Lung (tissue), 11 donors: ENCODE measurements at regions not wholly inside any gene's neighbourhood (a gene's known extent, or its start where the extent isn't known, plus 50 kb on each side); places are given as distances from the start of the nearest gene placed in this dataset.

Experiments
- ATAC-seq: fragments of 200-7000 bp; cut with Tn5 transposase; one replicate; pipeline ENCODE4 v1.9.1; 2020; ENCODE audit warnings: moderate number of reproducible peaks; ENCODE audit not compliant: insufficient read depth, low FRiP score
- DNase-seq, 3 donors: peaks; one replicate each; pipeline ENCODE4 v3.0.0-alpha.2; 2013 to 2017
- H3K27ac ChIP-seq, 2 donors: one replicate each; pipeline ENCODE4 v1.5.1; 2013; ENCODE audit warnings: mild to moderate bottlenecking in 2 of 2, moderate library complexity in 2 of 2, control low read depth in 1 of 2, inconsistent platforms in 1 of 2, low read depth in 1 of 2, low read length in 1 of 2
- H3K27me3 ChIP-seq, 3 donors: one replicate each; pipeline ENCODE4 v1.5.1; 2013; ENCODE audit warnings: low read length in 2 of 3; ENCODE audit not compliant: control insufficient read depth in 3 of 3, insufficient read depth in 3 of 3
- H3K36me3 ChIP-seq, 4 donors: one replicate each; pipeline ENCODE4 v1.5.1; 2013; ENCODE audit warnings: low read length in 4 of 4, mild to moderate bottlenecking in 1 of 4, moderate library complexity in 1 of 4; ENCODE audit not compliant: control insufficient read depth in 4 of 4, insufficient read depth in 4 of 4
- H3K4me1 ChIP-seq, 5 donors: one replicate each; pipeline ENCODE4 v1.5.1; 2013; ENCODE audit warnings: low read length in 5 of 5, mild to moderate bottlenecking in 2 of 5, moderate library complexity in 1 of 5; ENCODE audit not compliant: control insufficient read depth in 5 of 5, insufficient read depth in 5 of 5
- H3K4me3 ChIP-seq: one replicate; pipeline ENCODE4 v1.5.1; 2013; ENCODE audit warnings: mild to moderate bottlenecking, control low read depth, moderate library complexity
- H3K9ac ChIP-seq, 2 donors: one replicate each; pipeline ENCODE4 v1.5.1; 2013; ENCODE audit warnings: low read length in 2 of 2, control low read depth in 1 of 2; ENCODE audit not compliant: insufficient read depth in 1 of 2
- H3K9me3 ChIP-seq, 4 donors: one replicate each; pipeline ENCODE4 v1.5.1; 2013; ENCODE audit warnings: low read length in 3 of 4, mild to moderate bottlenecking in 1 of 4, moderate library complexity in 1 of 4; ENCODE audit not compliant: control insufficient read depth in 4 of 4, insufficient read depth in 3 of 4
- WGBS, 2 donors: extraction: QIAGEN DNeasy Blood & Tissue Kit; methylation state at CpG; one replicate each; pipeline ENCODE4 v1.1.7; 2013; 5-methylcytosine and 5-hydroxymethylcytosine counted together
- TF ChIP-seq, protein P1 (sequence below): IDR thresholded peaks from 2 replicates; pipeline ENCODE4 v1.5.1; 2012; ENCODE audit warnings: mild to moderate bottlenecking; ENCODE audit errors: control extremely low read depth, extremely low read depth
- donor health status: control.
- donor health status: control.
- donor health status: Bipolar disorder and iron deficiency.
- donor health status: healthy.
- donor health status: DM: yes; HTN: yes; CAD: no.

DNA sequence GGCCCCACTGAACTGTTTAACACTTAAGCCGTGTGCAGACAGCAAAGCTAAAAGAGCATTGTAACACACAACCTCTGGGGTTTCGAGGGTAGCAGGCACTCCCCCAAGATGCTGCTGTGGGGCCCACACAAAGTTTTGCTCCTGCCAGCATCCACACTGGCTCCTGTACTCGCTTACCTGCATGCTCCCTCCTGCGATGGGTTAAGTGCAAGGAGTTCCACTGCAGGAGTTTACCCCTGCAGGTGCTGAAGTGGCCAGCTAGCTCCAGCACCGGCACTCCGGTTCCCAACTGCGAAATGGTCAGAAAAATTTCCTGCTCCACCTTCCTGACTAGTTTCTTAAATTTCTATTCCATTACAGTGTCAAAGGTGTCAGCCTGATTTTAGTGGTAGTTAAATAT lies 443.5 kb downstream of the PCDH10 start:
- Histone ChIP-seq H3K9me3 (no peaks in the 10 kb centered on the region), H3K4me3 (no peak overlapping the region), H3K36me3 (no peaks in the 10 kb centered on the region), H3K27ac (no peak overlapping the region), H3K27me3 (no peaks in the 10 kb centered on the region), H3K9ac (no peak overlapping the region), H3K4me1 (peaks cover 0 to 6% (median 0%) of the 10 kb centered on the region in 5 donors)
- no peak for ATAC-seq
- TF ChIP-seq, protein P1, sequence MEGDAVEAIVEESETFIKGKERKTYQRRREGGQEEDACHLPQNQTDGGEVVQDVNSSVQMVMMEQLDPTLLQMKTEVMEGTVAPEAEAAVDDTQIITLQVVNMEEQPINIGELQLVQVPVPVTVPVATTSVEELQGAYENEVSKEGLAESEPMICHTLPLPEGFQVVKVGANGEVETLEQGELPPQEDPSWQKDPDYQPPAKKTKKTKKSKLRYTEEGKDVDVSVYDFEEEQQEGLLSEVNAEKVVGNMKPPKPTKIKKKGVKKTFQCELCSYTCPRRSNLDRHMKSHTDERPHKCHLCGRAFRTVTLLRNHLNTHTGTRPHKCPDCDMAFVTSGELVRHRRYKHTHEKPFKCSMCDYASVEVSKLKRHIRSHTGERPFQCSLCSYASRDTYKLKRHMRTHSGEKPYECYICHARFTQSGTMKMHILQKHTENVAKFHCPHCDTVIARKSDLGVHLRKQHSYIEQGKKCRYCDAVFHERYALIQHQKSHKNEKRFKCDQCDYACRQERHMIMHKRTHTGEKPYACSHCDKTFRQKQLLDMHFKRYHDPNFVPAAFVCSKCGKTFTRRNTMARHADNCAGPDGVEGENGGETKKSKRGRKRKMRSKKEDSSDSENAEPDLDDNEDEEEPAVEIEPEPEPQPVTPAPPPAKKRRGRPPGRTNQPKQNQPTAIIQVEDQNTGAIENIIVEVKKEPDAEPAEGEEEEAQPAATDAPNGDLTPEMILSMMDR, result no peak
- 79 to 87% methylated on average over 7 of the region's 7 CpGs for WGBS, 2 donors
- DNase-seq, result no peak

DNA sequence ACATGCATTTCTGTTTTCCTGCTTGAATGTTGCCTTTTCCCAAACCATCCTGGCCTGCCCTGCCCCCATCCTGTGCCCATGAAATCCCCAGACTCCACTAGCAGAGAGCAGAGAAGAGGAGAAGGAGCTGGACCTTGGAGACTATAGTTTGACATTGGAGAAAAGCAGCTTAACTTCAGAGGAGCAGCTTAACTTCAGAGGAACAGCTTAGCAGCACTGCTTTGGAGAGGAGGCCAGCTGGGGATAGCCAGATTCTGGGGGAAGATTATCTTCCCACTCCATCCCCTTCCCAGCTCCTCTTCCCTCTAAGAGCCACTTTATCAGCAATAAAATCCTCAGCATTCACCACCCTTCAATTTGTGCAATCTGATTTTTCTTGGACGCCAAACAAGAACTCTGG lies 443.0 kb downstream of the PCDH10 start:
- H3K27ac ChIP-seq, result no peak overlapping the region
- 89 to 92% methylated on average over 1 of the region's 1 CpG for WGBS, 2 donors
- no peaks in the 10 kb centered on the region for H3K27me3 ChIP-seq
- ATAC-seq, result no peak
- TF ChIP-seq, protein P1, result no peak
- no peak overlapping the region for H3K4me3 ChIP-seq
- no peak overlapping the region for H3K9ac ChIP-seq
- DNase-seq, result no peak
- no peaks in the 10 kb centered on the region for H3K9me3 ChIP-seq
- H3K4me1 ChIP-seq, result peaks cover 0 to 6% (median 0%) of the 10 kb centered on the region in 5 donors
- no peaks in the 10 kb centered on the region for H3K36me3 ChIP-seq

DNA sequence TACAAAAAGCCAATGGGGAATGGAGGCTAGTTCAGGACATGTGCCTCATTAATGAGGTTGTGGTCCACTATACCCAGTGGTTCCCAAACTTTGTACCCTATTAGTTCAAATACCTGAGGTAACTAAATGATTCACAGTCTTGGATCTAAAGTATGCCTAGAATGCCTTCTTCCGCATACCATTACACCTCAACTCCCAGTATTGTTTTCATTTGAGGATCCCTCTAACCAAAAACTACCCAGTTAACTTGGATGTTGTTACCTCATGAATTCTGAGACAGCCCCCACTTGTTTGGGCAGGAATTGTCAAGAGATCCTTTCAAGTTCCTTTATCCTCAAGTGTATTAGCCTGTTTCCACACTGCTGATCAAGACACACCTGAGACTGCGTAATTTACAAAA lies 439.2 kb downstream of the PCDH10 start:
- 93% methylated on average over 2 of the region's 2 CpGs for WGBS, 2 donors
- ATAC-seq, result no peak
- Histone ChIP-seq H3K4me1 (no peaks in the 10 kb centered on the region), H3K4me3 (no peak overlapping the region), H3K27ac (no peak overlapping the region), H3K27me3 (no peaks in the 10 kb centered on the region), H3K36me3 (no peaks in the 10 kb centered on the region), H3K9ac (no peak overlapping the region), H3K9me3 (peaks cover 0 to 9% (median 2%) of the 10 kb centered on the region in 4 donors)
- no peak for DNase-seq
- TF ChIP-seq, protein P1, result no peak

DNA sequence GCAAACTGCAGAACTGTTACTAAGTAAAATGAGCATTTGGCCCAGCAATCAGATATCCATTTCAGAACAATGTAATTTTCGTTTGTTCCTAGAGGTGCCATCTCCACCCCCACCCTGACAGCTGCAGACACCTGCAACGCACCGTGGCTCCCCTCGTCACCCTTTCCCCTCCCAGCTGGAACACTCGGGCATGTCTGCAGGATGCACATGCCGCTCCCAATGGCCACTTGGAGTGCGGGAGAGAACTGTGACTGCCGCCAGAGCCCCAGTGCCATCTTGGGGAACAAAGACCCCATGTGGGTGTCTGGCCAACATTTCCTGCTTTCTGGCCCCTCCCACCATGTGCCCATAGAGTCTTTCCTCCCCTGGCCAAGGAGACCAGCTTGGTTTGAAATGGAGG lies 436.2 kb downstream of the PCDH10 start:
- Histone ChIP-seq H3K27ac (no peak overlapping the region), H3K27me3 (no peaks in the 10 kb centered on the region), H3K36me3 (no peaks in the 10 kb centered on the region), H3K4me3 (no peak overlapping the region), H3K9me3 (peaks cover 0 to 9% (median 2%) of the 10 kb centered on the region in 4 donors), H3K9ac (no peak overlapping the region), H3K4me1 (no peaks in the 10 kb centered on the region)
- ATAC-seq (no peak), DNase-seq (no peak)
- WGBS, 2 donors, result 91 to 95% methylated on average over 8 of the region's 8 CpGs
- TF ChIP-seq, protein P1, result no peak
